ENCODE measurements at regions not wholly inside any gene's neighbourhood (a gene's known extent, or its start where the extent isn't known, plus 50 kb on each side); places are given as distances from the start of the nearest gene placed in this dataset.

GRCh38 chr10:117950408-117950807 lies 96.3 kb downstream of the RAB11FIP2 start:
- H3K79me1 ChIP-seq (replicated peaks; ENCODE audit: low read length, poor library complexity, severe bottlenecking): no peaks in the 10 kb centered on the region
- H2BK15ac ChIP-seq (ENCODE audit: low read depth, poor library complexity, severe bottlenecking): no peak overlapping the region
- H2AK5ac ChIP-seq (ENCODE audit: low read length, severe bottlenecking): no peak overlapping the region
- no peak overlapping the region for H3K4me2 ChIP-seq (ENCODE audit: low read length, poor library complexity, severe bottlenecking)
- H3K36me3 ChIP-seq (ENCODE audit: control insufficient read depth in 1 of 2, insufficient read depth in 2 of 2, low read depth in 1 of 2, low read length in 2 of 2): no peaks in the 10 kb centered on the region
- no peak overlapping the region for H4K91ac ChIP-seq (ENCODE audit: low read length)
- H3K4me3 ChIP-seq (ENCODE audit: insufficient read depth in 1 of 2, low read depth in 1 of 2, low read length in 2 of 2): no peak overlapping the region
- H3K27ac ChIP-seq (ENCODE audit: low read length, poor library complexity, severe bottlenecking): no peak overlapping the region
- no peak overlapping the region for H3K14ac ChIP-seq (ENCODE audit: low read length in 2 of 2)
- H3K27me3 ChIP-seq (ENCODE audit: control insufficient read depth in 1 of 2, insufficient read depth in 1 of 2, low read length in 2 of 2): peaks cover 0 to 9% of the 10 kb centered on the region in 2 experiments
- no peak overlapping the region for H4K8ac ChIP-seq (ENCODE audit: low read length)
- H3K23ac ChIP-seq (ENCODE audit: low read length in 2 of 2): no peak overlapping the region
- no peak overlapping the region for H2BK120ac ChIP-seq (ENCODE audit: low read depth, low read length)
- no peak overlapping the region for H3K18ac ChIP-seq (ENCODE audit: low read depth in 1 of 2, low read length in 2 of 2)
- no peak for DNase-seq
- H3K9me3 ChIP-seq (ENCODE audit: control insufficient read depth, low read length): no peaks in the 10 kb centered on the region
- H3K9ac ChIP-seq (ENCODE audit: low read length): no peak overlapping the region
- no peak overlapping the region for H2BK5ac ChIP-seq (ENCODE audit: low read depth, low read length, poor library complexity, severe bottlenecking)
- WGBS: 38% methylated on average over 1 of the region's 3 CpGs
- H3K4me1 ChIP-seq (ENCODE audit: control insufficient read depth, insufficient read depth, low read depth, low read length): no peaks in the 10 kb centered on the region
- no peak overlapping the region for H2AFZ ChIP-seq (ENCODE audit: low read depth, low read length)
- no peak overlapping the region for H3K4ac ChIP-seq (ENCODE audit: low read depth in 1 of 2, low read length in 2 of 2)
- H2BK12ac ChIP-seq (ENCODE audit: low read length in 2 of 2): no peak overlapping the region
